Left cardiac atrium (tissue), 4 donors: ENCODE measurements at regions not wholly inside any gene's neighbourhood (a gene's known extent, or its start where the extent isn't known, plus 50 kb on each side); places are given as distances from the start of the nearest gene placed in this dataset.
"Not testable (repeated sequence)": the region's sequence is repeated elsewhere in the genome, so short reads cannot be mapped to it uniquely, and the experiment has no call there.

Source experiments
- ATAC-seq, 2 donors: fragments of 200-7000 bp; cut with Tn5 transposase; one replicate each; pipeline ENCODE4 v1.9.1; 2020; ENCODE audit warnings: mild to moderate bottlenecking in 2 of 2, moderate library complexity in 2 of 2
- DNase-seq: peaks from one replicate; pipeline ENCODE4 v3.0.0-alpha.2; 2020
- intact Hi-C, 2 donors: fragments of 100-400 bp; cut with DNase I; formaldehyde crosslinking; loops; one replicate each; pipeline versions ENCODE4 v1.14.1 to v1.15.1; 2022 to 2023
- donor health status: DM: no; HTN: yes; CAD: no.
- donor health status: DM: no; HTN: yes; CAD: no; lungs with severe emphysema.
- donor health status: DM: yes; HTN: yes; CAD: no.
- donor health status: Dilated cardiomyopathy.

DNA sequence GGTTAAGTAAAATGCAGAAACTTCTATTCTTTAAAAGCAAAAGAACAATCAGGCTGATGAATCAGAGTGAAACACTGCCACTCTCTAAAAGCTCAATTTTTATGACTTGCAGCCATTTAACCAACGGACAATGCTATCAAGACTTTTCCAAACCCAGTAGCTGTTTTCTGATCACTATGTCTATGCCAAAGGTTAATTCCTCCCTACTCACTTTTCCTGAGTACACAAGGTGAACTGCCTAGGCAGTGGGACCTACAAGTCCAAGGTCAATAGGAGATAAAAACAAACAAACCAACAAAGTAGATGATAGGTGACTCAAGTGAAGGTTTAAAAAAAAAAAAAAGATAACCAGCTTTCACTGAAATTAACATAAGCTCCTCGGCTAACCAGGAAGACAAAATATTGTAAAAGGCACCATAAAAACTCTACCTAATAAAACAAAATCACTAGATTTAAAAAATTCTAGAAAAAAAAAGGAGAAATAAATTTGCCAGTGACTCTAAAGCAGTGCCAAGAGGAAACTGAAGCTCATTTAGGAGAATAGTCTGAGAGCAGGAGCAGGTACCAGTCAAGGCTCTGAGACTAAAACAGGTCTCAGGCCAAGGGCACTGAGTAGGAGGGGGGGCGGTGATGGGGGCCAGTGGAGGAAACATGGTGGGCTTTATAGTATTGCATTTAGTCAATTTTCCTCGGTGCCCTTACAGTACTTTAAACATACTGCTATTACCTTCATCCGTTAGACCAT lies 134.1 kb upstream of the DLGAP1 start:
- intact Hi-C loops, result no loop called here
- DNase-seq (no peak), ATAC-seq (no peak)

DNA sequence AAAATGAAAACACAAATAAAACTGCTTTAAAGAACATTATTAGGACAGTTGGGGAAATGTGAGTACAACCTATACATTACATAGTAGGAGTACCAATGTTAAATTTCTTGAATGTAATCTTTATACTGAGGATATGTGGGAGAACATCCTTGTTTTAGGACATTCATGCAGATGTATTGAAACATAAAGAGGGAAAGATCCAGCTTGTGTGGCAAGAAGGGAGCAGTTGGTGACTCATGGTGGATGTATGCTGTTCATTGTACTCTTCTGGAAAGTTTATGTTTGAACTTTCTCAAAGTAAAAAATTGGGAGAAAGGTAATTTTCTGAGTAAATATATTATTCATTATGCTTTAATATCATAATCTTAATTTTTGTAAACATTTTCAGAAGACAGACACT lies 132.1 kb upstream of the DLGAP1 start:
- no peak for ATAC-seq
- DNase-seq, result no peak
- intact Hi-C loops, result no loop called here

DNA sequence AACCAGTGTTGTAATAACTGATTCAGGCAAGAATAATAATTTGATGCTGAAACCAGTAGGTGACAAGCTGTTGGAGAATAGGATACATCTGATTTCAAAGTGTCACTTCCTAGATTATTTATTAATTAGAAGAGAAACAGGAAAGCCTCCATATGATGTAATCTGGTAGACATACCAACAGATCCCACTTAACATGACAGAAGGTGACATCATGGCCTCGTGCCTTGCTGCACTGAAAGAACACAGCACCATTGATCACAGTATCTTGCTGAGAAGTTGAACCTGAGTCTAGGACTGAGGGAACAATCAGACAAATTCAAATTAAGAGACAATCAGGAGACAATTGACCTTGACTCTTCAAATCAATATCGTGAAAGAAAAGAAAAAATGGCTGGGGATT lies 131.6 kb upstream of the DLGAP1 start:
- no peak for DNase-seq
- ATAC-seq, result no peak
- intact Hi-C loops, result no loop called here

DNA sequence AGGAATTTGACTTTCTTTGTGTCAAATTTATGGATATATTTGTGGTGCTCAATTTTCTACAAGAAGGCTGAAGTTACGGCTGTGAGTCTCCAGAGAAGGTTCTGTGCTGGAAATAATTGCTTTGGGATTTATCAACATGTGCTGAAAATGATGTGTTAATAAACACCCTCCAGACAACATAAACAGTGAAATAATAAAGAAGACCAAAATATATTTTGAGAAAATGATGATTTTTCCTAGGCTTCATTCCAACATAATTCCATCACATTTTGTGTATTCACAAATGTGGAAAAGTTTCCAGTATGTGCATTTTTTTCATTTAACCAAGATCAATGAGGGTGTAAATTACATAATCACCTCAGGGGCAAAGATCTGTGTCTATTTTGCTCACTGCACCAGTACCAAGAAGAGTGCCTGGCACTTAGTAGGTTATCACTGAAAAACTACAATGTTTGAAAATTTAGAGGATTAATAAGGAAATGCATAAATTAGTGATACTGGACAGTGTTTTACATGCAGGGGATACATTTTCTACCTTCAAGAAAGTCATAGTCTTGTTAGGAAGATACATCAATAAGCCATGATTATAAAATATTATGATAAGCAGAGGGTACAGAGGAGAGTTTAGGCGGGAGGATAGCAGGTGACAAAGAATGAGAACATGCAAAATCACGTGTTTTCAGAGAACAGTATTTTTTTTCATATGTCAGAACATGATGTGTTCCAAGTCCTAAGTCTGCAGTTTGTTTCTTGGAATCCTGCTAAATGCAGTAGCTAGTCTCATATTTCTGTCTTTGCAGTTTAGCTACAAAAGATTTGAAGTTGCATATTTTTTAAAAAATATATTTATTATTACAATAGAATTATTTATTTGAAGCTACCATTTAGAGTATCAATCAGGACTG lies 127.6 kb upstream of the DLGAP1 start:
- intact Hi-C loops, result no loop called here
- no peak for ATAC-seq
- DNase-seq, result no peak

DNA sequence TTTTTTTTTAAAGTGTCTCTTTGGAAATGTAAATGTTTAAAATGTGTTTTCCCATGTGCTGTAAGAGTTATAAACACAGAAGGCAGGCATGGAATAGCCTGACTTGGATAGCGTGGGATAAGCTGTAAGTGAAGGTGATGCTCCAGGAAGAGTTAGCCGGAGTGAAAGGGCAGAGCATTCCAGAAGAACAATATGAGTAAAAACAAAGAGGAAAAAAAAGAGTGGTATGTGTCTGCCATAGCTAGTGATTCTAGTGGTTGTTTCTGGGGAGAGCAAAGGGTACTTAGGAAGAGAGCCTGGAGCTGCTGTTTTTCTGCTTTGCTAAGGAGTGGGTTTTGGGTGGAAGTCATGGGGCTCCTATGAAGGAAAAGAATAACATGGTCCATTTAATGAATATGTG lies 126.9 kb upstream of the DLGAP1 start:
- DNase-seq, result no peak
- no peak for ATAC-seq
- intact Hi-C loops, result no loop called here

DNA sequence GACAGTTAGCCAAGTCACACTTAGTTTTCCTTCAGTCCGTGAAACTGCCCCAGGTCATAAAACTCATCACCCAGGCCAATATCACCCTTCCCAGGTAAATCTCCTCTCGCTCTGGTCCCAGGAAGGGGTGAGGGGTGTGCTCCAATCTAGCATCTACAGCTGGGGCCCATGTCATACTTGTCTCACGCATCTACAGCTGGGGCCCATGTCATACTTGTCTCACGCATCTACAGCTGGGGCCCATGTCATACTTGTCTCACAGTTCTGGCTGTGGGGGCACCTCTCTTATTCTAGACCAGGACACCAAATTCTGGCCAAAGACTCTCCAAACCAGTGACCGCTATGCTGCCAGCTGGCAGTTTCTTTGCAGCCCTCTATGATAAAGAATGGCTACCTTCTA lies 123.3 kb upstream of the DLGAP1 start:
- no peak for ATAC-seq
- no peak for DNase-seq
- intact Hi-C loops, result no loop called here

DNA sequence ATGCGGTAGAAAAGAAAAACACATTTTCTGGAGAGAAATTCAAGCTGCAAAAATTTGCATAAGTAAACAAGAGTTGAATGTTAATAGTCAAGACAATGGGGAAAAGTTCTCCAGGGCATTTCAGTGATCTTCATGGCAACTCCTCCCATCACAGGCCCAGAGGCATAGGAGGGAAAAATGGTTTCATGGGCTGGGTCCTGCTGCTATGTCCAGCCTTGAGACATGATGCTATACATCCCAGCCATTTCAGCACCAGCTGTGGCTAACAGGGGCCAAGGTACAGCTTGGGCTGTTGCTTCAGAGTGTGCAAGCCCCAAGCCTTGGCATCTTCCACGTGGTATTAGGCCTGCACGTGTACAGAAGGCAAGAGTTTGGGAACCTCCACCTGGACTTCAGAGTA lies 118.6 kb upstream of the DLGAP1 start:
- intact Hi-C loops, result no loop called here

DNA sequence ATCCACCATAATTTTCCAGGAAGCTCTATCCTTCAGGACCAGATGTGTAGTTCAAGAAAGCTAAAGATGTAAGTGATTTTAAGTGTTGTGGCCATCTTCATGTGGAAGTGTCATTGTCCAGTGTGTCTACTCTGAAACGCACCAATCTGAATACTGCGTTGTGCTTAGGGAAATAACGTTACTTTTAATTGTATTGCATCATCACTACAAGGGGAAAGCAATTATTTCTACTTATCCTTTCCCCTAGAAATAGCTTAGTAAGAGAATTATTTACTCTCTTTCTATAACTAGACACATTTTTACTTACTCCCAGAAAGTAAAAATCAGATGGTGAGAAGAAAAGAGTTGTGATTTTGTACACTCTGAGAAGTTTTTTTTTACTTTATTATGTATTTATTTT lies 102.4 kb upstream of the DLGAP1 start:
- no peak for ATAC-seq
- intact Hi-C loops, result no loop called here
- no peak for DNase-seq

More for the DNA sequence above, 118.6 kb upstream of the DLGAP1 start:
- no peak for ATAC-seq
- no peak for DNase-seq

DNA sequence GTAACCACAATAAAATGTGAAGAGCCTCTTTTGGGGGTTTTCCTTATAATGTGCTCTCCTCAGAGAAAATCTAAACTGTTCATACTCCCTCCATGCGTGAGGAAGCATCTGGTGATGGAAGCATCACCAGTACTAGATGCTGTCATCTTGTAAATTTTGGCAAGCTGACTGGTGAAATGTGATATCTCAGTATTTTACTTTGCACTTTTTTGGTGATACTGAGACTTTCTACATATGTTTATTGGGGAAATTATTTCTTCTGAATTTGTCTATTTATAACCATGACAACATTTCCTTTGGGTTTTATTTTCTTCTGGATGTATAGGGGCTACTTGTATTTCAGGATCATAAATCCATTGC lies 95.9 kb upstream of the DLGAP1 start:
- ATAC-seq (no peak), DNase-seq (no peak)
- intact Hi-C loops, result no loop called here

DNA sequence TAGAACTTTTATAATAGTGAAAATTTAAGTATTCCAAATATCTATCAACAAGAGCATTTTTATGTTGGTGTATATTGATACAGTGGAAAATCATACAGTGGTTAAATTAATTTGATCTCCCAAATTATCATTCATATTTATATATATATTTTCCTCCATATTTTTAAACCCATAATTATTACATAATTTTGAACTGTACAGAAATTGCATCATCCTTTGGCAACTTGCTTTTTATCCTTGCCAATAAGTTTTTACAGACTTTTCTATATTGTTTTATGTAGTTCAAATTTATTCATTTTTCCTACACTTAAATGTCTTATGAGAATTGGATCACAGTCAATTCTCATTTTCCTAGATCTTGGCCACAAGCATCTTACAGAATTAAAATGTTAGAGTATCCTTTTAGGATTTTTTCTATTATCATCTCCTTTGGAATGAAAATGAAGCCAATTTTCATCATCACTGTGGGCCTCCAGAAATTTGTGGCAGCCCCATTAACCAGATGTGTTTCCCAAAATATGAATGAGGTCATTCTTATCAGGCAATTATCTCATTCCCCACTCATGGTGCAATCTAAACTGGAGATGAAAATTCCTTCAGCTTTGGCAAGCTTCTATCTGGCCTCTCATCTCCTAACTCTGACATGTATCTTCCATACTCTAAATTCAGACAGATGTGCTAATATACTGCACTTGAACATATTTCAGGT lies 94.2 kb upstream of the DLGAP1 start:
- intact Hi-C loops, result no loop called here
- DNase-seq (no peak), ATAC-seq (no peak)

DNA sequence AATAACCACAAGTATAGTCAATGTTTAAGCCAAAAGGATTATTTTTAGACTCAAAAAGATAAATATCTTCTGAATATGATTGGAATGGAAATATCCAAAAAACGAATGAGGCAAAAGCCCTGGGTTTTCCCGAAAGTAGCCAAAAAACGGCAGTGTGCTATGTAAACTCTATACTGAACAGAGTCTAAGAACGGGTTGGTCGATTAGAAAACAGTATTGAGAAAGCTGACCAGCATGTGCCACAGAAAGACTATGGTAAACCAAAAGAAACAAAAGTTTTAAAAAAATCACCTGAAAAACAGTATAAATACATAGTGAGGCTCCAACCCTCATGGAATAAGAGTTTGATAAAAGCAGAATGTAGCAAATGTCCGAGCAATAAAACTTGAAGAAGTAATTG lies 92.0 kb upstream of the DLGAP1 start:
- no peak for ATAC-seq

DNA sequence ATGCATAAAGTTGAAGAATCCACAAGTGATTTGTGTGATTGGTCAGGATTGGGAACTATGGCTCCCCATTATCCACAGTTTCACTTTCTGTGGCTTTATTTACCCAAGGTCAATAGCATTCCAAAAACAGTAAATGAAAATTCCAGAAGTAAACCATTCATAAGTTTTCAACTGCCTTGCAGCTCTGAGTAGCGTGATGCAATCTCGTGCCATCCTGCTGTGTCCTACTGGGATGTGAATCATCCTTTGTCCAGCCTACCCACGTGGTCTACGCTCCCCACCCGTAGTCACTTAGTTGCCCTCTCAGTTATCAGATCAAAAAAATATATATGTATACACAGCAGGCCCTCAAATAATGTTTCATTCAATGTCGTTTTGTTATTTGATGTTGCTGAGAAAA lies 89.0 kb upstream of the DLGAP1 start:
- DNase-seq, result no peak
- intact Hi-C loops, result no loop called here
- ATAC-seq, result no peak

More for the DNA sequence above, 92.0 kb upstream of the DLGAP1 start:
- intact Hi-C loops, result no loop called here
- no peak for DNase-seq

DNA sequence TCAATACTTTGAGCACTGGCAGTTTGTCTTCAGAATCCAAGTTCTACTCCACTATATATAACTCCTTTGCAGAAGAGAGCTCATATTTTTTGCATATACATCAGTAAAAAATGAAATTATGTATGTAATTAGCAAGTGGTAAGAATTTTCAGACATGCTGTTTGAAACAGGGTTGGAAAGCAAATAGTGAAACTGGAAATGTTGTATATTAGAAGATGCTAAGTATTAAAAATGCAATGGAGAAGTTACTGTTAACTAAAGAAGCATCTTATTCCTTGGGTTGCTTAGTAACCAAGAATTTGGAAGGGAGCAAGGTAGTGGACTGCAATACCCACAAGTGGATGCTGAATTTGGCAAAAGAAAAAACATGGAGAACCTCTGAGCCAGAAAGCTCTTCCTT lies 88.6 kb upstream of the DLGAP1 start:
- DNase-seq, result no peak
- no peak for ATAC-seq
- intact Hi-C loops, result no loop called here

DNA sequence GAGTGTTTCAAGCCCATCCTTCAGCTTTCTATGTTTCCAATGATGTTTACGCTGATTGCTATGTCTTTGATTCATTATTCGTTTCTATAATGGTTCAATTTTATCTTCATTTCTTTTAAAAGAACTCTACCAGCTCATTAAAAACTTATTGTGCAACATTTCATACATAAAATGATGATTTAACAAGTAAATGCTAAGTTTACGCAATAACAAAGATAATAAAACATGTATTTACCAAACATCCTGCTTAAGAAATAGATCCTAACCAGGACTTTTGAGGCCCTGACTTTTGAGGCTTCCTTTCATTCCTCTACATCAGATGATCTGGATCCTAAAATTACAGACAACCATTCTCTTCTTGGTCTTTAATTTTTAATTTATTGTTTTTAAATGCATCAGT lies 86.5 kb upstream of the DLGAP1 start:
- intact Hi-C loops, result no loop called here
- DNase-seq (no peak), ATAC-seq (no peak)

DNA sequence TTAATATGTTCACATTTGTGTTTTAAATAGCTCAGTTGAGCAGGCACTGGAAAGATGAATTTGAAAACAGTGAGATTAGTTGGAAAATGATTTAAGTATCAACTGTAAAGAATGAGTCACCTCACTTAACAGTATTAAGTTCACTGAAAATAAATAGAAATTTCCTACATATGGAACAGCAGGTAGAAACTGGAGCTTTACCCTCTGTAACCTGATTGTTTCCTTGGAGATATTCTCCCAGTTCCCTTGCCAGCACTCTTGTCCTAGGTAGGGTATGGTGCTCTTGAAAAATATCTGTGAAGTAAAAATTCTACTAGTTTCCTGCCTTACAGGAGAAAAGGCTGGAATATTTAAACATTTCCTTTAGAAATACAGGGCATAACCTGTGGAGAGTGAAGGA lies 81.3 kb upstream of the DLGAP1 start:
- ATAC-seq (no peak), DNase-seq (no peak)
- intact Hi-C loops, result no loop called here

DNA sequence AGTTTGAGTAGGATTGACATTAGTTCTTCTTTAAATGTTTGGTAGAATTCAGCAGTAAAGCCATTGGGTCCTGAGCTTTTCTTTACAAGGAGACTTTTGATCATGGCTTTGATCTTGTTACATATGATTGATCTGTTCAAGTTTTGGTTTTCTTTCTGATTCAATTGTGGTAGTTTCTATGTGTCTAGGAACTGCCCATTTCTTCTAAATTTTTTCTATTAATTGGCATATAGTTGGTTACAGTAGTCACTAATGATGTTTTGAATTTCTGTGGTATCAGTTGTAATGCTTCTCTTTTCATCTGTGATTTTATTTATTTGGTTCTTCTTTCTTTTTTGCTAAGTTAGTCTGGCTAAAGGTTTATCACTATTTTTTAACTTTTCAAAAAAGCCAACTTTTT lies 73.3 kb upstream of the DLGAP1 start:
- no peak for ATAC-seq
- intact Hi-C loops, result no loop called here
- DNase-seq, result no peak

DNA sequence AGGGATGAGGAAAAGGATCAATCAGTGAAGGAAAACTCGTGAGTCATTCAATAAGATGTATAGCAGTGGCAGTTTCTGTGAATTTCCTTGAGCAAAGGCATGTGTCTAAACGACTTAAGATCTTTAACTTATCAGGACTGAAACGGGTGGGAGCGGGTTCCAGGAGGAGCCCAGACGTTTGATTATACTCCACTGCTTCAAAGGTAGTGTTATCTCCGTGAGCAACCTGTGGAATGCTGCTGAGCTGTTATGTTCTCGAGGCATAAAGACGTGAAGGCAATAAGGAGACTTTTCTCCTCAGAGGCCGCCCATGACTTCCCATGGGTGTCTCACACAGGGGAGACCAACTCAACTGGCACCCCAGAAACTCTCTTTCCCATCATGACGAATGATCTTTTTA lies 72.7 kb upstream of the DLGAP1 start:
- intact Hi-C loops, DNase-seq, ATAC-seq: not testable (repeated sequence)

DNA sequence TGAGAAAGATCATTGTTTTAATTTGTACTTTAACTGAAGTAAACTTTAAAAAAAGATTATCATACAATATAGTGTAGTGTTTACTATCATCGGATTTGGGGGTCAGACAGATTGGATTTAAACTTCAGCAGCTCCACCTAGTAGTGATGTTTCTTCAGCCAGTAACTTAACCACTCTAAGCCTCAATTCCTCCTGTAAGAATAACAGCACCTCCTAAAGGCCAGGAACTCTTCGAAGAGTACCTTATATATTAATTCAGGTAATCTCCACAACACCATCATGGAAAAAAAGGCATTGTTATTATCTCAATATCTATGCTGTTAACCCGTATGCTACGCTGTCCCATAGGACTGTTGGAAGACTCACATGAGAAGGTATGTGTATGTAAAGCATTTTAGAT lies 69.0 kb upstream of the DLGAP1 start:
- intact Hi-C loops, result no loop called here
- no peak for ATAC-seq
- no peak for DNase-seq

DNA sequence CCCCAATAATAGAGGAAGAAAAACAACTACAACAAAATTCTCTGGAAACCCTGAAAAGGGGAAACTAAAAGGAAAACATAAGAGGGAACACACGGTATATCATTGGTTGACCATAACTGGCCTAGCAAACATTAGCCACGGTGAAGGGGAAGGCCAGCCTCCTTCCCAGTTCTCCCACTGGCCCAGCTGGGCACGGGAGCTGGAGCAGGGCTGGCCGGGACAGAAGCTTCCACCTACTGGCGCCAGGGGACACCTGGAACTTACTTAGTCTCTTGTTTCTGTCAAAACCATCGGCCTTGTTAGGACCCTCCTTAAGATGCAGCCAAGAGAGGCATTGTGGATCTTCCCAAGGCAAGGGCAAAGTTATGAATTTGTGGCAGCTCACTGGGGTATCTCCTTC lies 56.1 kb upstream of the DLGAP1 start:
- intact Hi-C loops, result no loop called here
- DNase-seq (no peak), ATAC-seq (no peak)

DNA sequence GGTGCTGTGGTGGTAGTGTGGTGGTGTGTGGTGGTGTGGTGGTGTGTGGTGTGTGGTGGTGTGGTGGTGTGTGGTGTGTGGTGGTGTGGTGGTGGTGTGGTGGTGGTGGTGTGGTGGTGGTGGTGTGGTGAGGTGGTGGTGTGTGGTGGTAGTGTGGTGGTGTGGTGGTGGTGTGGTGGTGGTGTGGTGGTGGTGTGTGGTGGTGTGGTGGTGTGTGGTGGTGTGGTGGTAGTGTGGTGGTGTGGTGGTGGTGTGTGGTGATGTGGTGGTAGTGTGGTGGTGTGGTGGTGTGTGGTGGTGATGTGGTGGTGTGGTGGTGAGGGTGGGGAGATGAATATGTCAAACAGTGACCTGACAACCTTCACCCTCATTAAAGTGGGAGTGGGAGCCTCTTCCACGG lies 55.6 kb upstream of the DLGAP1 start:
- DNase-seq (no peak), ATAC-seq (peak; percentile 27 to 78)
- intact Hi-C loops, result no loop called here
